OCI-LY1 (cell line): ENCODE measurements at regions not wholly inside any gene's neighbourhood (a gene's known extent, or its start where the extent isn't known, plus 50 kb on each side); places are given as distances from the start of the nearest gene placed in this dataset.
A peak's percentile ranks its signal among the peaks of the same experiment; 100 is the strongest.

Source experiments
- H2AFZ ChIP-seq: fragments of 200-600 bp; sonication (generic), shearing (Covaris generic); 2 replicates; pipeline ENCODE4 v1.6.0; 2014; ENCODE audit warnings: antibody characterized with exemption, mild to moderate bottlenecking, low read length
- H3F3A ChIP-seq: fragments of 200-600 bp; sonication (generic), shearing (Covaris generic); 2 replicates; pipeline ENCODE4 v1.6.0; 2014; ENCODE audit warnings: mild to moderate bottlenecking, antibody characterized with exemption, low read length, moderate library complexity; ENCODE audit not compliant: insufficient read depth
- H3K27ac ChIP-seq: fragments of 200-600 bp; sonication (generic); 2 replicates; pipeline ENCODE4 v1.5.1; 2014; ENCODE audit warnings: low read length, mixed run types, mild to moderate bottlenecking, low read depth; ENCODE audit not compliant: poor library complexity, severe bottlenecking
- H3K27me3 ChIP-seq: fragments of 200-600 bp; sonication (generic); 2 replicates; pipeline ENCODE4 v1.6.0; 2014; ENCODE audit warnings: antibody characterized with exemption, mild to moderate bottlenecking, low read length, moderate library complexity; ENCODE audit not compliant: insufficient read depth
- H3K36me3 ChIP-seq: fragments of 200-600 bp; sonication (generic); 2 replicates; pipeline ENCODE4 v1.6.1; 2014; ENCODE audit warnings: mild to moderate bottlenecking, antibody characterized with exemption, low read length, moderate library complexity, mixed read lengths; ENCODE audit not compliant: insufficient read depth
- H3K4me1 ChIP-seq: fragments of 200-600 bp; sonication (generic); 2 replicates; pipeline ENCODE4 v1.5.1; 2014; ENCODE audit warnings: mild to moderate bottlenecking, low read length, moderate library complexity; ENCODE audit not compliant: insufficient read depth, severe bottlenecking
- H3K4me2 ChIP-seq: fragments of 200-600 bp; sonication (generic), shearing (Covaris generic); 2 replicates; pipeline ENCODE4 v1.6.1; 2014; ENCODE audit warnings: low read length
- H3K4me3 ChIP-seq: fragments of 200-600 bp; sonication (generic); 2 replicates; pipeline ENCODE4 v1.5.1; 2014; ENCODE audit warnings: low read length, low read depth, mild to moderate bottlenecking, mixed read lengths; ENCODE audit not compliant: poor library complexity, severe bottlenecking
- H3K79me2 ChIP-seq: fragments of 200-600 bp; shearing (Covaris generic); 2 replicates; pipeline ENCODE4 v1.6.1; 2016; ENCODE audit warnings: mixed run types, low read length, mixed read lengths; ENCODE audit not compliant: insufficient read depth
- H3K9ac ChIP-seq: fragments of 200-600 bp; sonication (generic), shearing (Covaris generic); 2 replicates; pipeline ENCODE4 v1.6.1; 2014; ENCODE audit warnings: mild to moderate bottlenecking, low read length, mixed read lengths
- H3K9me2 ChIP-seq: fragments of 200-600 bp; sonication (generic), shearing (Covaris generic); 2 replicates; pipeline ENCODE4 v1.6.1; 2014; ENCODE audit warnings: low read depth, mild to moderate bottlenecking, low read length, mixed read lengths
- H3K9me3 ChIP-seq: fragments of 200-600 bp; shearing (Covaris generic); 2 replicates; pipeline ENCODE4 v1.6.1; 2014; ENCODE audit warnings: low read length, mixed read lengths
- H4K20me1 ChIP-seq: fragments of 200-600 bp; sonication (generic), shearing (Covaris generic); 2 replicates; pipeline ENCODE4 v1.6.0; 2016; ENCODE audit warnings: mild to moderate bottlenecking, low read length; ENCODE audit not compliant: insufficient read depth
- CTCF ChIP-seq: fragments of 200-600 bp; sonication (generic), shearing (Covaris generic); IDR thresholded peaks from 2 replicates; pipeline ENCODE4 v1.5.1; 2017; ENCODE audit warnings: mild to moderate bottlenecking, antibody characterized with exemption, low read length, moderate library complexity, mixed read lengths
- EZH2 ChIP-seq: fragments of 200-600 bp; sonication (generic), shearing (Covaris generic); IDR thresholded peaks from 2 replicates; pipeline ENCODE4 v1.8.0; 2017; ENCODE audit warnings: borderline replicate concordance, mixed run types, mild to moderate bottlenecking, antibody characterized with exemption, low read length, moderate library complexity, mixed read lengths

GRCh38 chr9:73074176-73074708 is 77.4 kb upstream of the ANXA1 start:
- H3K4me2 ChIP-seq, result no peak overlapping the region
- H4K20me1 ChIP-seq, result no peaks in the 10 kb centered on the region
- H3K9me2 ChIP-seq, result no peaks in the 10 kb centered on the region
- no peaks in the 10 kb centered on the region for H3K9me3 ChIP-seq
- H2AFZ ChIP-seq, result no peak overlapping the region
- no peaks in the 10 kb centered on the region for H3F3A ChIP-seq
- TF ChIP-seq EZH2, result no peak
- TF ChIP-seq CTCF, result no peak
- H3K36me3 ChIP-seq, result no peaks in the 10 kb centered on the region
- H3K9ac ChIP-seq, result no peak overlapping the region
- no peak overlapping the region for H3K27ac ChIP-seq
- no peaks in the 10 kb centered on the region for H3K27me3 ChIP-seq
- H3K4me3 ChIP-seq, result no peak overlapping the region
- H3K79me2 ChIP-seq, result no peaks in the 10 kb centered on the region
- no peaks in the 10 kb centered on the region for H3K4me1 ChIP-seq

- Histone ChIP-seq H3F3A (no peaks in the 10 kb centered on the region), H3K9me3 (no peaks in the 10 kb centered on the region), H3K27me3 (no peaks in the 10 kb centered on the region), H3K36me3 (no peaks in the 10 kb centered on the region), H2AFZ (no peak overlapping the region), H4K20me1 (no peaks in the 10 kb centered on the region), H3K4me1 (no peaks in the 10 kb centered on the region), H3K9me2 (no peaks in the 10 kb centered on the region), H3K4me2 (no peak overlapping the region), H3K27ac (no peak overlapping the region), H3K79me2 (no peaks in the 10 kb centered on the region), H3K9ac (no peak overlapping the region), H3K4me3 (no peak overlapping the region)
- TF ChIP-seq CTCF (no peak), EZH2 (no peak)
Observed at GRCh38 chr9:73073337-73074175, 78.1 kb upstream of the ANXA1 start.

- H2AFZ ChIP-seq, result no peak overlapping the region
- H3F3A ChIP-seq, result no peaks in the 10 kb centered on the region
- no peaks in the 10 kb centered on the region for H3K27me3 ChIP-seq
Observed at GRCh38 chr9:73067074-73067473, 84.6 kb upstream of the ANXA1 start.

More at GRCh38 chr9:73067074-73067473, 84.6 kb upstream of the ANXA1 start:
- no peaks in the 10 kb centered on the region for H3K4me1 ChIP-seq
- H3K9ac ChIP-seq, result no peak overlapping the region
- H3K4me3 ChIP-seq, result no peak overlapping the region
- TF ChIP-seq CTCF (peak; percentile 30; the same call in 1 of the 2 replicates), EZH2 (no peak)
- H4K20me1 ChIP-seq, result no peaks in the 10 kb centered on the region
- no peak overlapping the region for H3K4me2 ChIP-seq
- no peaks in the 10 kb centered on the region for H3K9me3 ChIP-seq
- H3K36me3 ChIP-seq, result no peaks in the 10 kb centered on the region
- H3K27ac ChIP-seq, result no peak overlapping the region
- H3K9me2 ChIP-seq, result no peaks in the 10 kb centered on the region
- no peaks in the 10 kb centered on the region for H3K79me2 ChIP-seq
